ENCODE measurements at regions not wholly inside any gene's neighbourhood (a gene's known extent, or its start where the extent isn't known, plus 50 kb on each side); places are given as distances from the start of the nearest gene placed in this dataset.

DNA sequence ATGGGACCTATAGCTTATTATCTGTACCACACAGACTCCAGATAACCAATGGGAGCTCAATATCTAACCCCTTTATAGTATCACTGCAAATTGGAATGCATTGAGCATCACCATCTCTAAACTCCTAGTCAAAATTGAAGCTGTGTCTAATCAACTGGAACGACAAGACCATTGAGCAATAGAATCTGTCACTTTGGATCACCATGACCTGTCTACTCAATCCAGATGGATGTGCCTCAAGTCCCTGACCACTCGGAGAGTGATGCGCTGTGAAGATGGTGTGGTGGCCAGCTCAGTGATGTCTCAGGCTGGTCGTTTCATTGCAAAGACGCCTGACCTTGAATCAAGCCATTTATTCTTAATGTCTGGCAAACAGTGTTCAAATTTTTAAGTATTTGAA, 160.5 kb downstream of the SEMA6D start:
- intact Hi-C loops (cut with micrococcal nuclease; ENCODE audit: unreplicated experiment), result no loop called here
- CTCF ChIA-PET, result no interaction called here
- Histone ChIP-seq H3K27me3 (ENCODE audit: control insufficient read depth, insufficient read depth, low read length) (no peaks in the 10 kb centered on the region), H3K36me3 (ENCODE audit: control insufficient read depth, insufficient read depth, low read length) (no peaks in the 10 kb centered on the region), H3K4me3 (ENCODE audit: low read depth in 2 of 2, low read length in 2 of 2) (no peak overlapping the region), H3K4me1 (ENCODE audit: control insufficient read depth, insufficient read depth, low read length) (no peaks in the 10 kb centered on the region), H3K9me3 (ENCODE audit: control insufficient read depth, insufficient read depth, low read depth, low read length) (no peaks in the 10 kb centered on the region), H3K27ac (ENCODE audit: low read length) (no peak overlapping the region)
- in situ Hi-C loops (cut with HindIII; ENCODE audit: low pct_unique_long_range_greater_than_20kb, low sequenced_read_pairs), result no loop called here
- TF ChIP-seq TCF7L2 (IDR thresholded peaks at IDR 0.05; ENCODE audit: low read depth, low read length), result no peak
- TF ChIP-seq, protein P1, sequence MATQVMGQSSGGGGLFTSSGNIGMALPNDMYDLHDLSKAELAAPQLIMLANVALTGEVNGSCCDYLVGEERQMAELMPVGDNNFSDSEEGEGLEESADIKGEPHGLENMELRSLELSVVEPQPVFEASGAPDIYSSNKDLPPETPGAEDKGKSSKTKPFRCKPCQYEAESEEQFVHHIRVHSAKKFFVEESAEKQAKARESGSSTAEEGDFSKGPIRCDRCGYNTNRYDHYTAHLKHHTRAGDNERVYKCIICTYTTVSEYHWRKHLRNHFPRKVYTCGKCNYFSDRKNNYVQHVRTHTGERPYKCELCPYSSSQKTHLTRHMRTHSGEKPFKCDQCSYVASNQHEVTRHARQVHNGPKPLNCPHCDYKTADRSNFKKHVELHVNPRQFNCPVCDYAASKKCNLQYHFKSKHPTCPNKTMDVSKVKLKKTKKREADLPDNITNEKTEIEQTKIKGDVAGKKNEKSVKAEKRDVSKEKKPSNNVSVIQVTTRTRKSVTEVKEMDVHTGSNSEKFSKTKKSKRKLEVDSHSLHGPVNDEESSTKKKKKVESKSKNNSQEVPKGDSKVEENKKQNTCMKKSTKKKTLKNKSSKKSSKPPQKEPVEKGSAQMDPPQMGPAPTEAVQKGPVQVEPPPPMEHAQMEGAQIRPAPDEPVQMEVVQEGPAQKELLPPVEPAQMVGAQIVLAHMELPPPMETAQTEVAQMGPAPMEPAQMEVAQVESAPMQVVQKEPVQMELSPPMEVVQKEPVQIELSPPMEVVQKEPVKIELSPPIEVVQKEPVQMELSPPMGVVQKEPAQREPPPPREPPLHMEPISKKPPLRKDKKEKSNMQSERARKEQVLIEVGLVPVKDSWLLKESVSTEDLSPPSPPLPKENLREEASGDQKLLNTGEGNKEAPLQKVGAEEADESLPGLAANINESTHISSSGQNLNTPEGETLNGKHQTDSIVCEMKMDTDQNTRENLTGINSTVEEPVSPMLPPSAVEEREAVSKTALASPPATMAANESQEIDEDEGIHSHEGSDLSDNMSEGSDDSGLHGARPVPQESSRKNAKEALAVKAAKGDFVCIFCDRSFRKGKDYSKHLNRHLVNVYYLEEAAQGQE (IDR thresholded peaks at IDR 0.05; ENCODE audit: insufficient read depth in 1 of 2, low read depth in 2 of 2, low read length in 1 of 2), result no peak
- TF ChIP-seq, protein P2, sequence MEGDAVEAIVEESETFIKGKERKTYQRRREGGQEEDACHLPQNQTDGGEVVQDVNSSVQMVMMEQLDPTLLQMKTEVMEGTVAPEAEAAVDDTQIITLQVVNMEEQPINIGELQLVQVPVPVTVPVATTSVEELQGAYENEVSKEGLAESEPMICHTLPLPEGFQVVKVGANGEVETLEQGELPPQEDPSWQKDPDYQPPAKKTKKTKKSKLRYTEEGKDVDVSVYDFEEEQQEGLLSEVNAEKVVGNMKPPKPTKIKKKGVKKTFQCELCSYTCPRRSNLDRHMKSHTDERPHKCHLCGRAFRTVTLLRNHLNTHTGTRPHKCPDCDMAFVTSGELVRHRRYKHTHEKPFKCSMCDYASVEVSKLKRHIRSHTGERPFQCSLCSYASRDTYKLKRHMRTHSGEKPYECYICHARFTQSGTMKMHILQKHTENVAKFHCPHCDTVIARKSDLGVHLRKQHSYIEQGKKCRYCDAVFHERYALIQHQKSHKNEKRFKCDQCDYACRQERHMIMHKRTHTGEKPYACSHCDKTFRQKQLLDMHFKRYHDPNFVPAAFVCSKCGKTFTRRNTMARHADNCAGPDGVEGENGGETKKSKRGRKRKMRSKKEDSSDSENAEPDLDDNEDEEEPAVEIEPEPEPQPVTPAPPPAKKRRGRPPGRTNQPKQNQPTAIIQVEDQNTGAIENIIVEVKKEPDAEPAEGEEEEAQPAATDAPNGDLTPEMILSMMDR (IDR thresholded peaks at IDR 0.05), result no peak
- no peak for TF ChIP-seq SIN3A (IDR thresholded peaks at IDR 0.05; ENCODE audit: borderline replicate concordance, insufficient read depth, low read depth, low read length)
- TF ChIP-seq POLR2AphosphoS5 (IDR thresholded peaks at IDR 0.05; ENCODE audit: low read depth, low read length), result no peak
- BruUV-seq (replicated peaks), result no TSS peak
- POLR2A ChIA-PET, result no interaction called here
- ATAC-seq (no peak), DNase-seq (ENCODE audit: low read depth, low spot score) (no peak)

DNA sequence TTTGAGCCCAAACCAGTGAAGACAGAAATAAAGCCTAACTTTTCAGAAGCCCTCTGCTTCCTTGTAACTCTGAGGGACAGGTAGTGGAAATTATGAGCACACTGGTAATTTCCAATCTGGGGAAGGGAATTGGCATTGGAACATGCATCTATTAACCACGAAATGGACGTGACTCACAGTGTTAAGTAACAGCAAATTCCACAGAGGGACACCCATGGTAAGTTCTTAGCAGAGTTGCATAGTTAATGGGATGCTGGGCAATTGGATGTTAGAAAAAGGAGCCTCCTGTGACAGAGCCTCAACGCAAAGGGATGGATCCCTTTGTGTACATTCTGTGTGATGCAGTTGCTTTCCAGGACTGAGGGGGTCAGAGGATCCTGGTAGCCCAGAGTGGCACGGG, 168.6 kb downstream of the SEMA6D start:
- H3K9me3 ChIP-seq (ENCODE audit: control insufficient read depth, insufficient read depth, low read depth, low read length), result no peaks in the 10 kb centered on the region
- no peaks in the 10 kb centered on the region for H3K4me1 ChIP-seq (ENCODE audit: control insufficient read depth, insufficient read depth, low read length)
- no peak overlapping the region for H3K27ac ChIP-seq (ENCODE audit: low read length)
- no peak for ATAC-seq
- POLR2A ChIA-PET, result no interaction called here
- CTCF ChIA-PET, result no interaction called here
- no peak for TF ChIP-seq TCF7L2 (IDR thresholded peaks at IDR 0.05; ENCODE audit: low read depth, low read length)
- no peak for TF ChIP-seq POLR2AphosphoS5 (IDR thresholded peaks at IDR 0.05; ENCODE audit: low read depth, low read length)
- TF ChIP-seq, protein P1 (IDR thresholded peaks at IDR 0.05; ENCODE audit: insufficient read depth in 1 of 2, low read depth in 2 of 2, low read length in 1 of 2), result no peak
- TF ChIP-seq, protein P2 (IDR thresholded peaks at IDR 0.05), result no peak
- no peak for TF ChIP-seq SIN3A (IDR thresholded peaks at IDR 0.05; ENCODE audit: borderline replicate concordance, insufficient read depth, low read depth, low read length)
- intact Hi-C loops (cut with micrococcal nuclease; ENCODE audit: unreplicated experiment), result no loop called here
- in situ Hi-C loops (cut with HindIII; ENCODE audit: low pct_unique_long_range_greater_than_20kb, low sequenced_read_pairs), result no loop called here
- H3K4me3 ChIP-seq (ENCODE audit: low read depth in 2 of 2, low read length in 2 of 2), result no peak overlapping the region
- BruUV-seq (replicated peaks), result no TSS peak
- no peaks in the 10 kb centered on the region for H3K36me3 ChIP-seq (ENCODE audit: control insufficient read depth, insufficient read depth, low read length)
- DNase-seq (ENCODE audit: low read depth, low spot score), result no peak
- no peaks in the 10 kb centered on the region for H3K27me3 ChIP-seq (ENCODE audit: control insufficient read depth, insufficient read depth, low read length)
